Activated naive CD4-positive, alpha-beta T cell treated with anti-CD3 and anti-CD28 coated beads, Interleukin-2, amount 10 ng/mL, durations not matched to agents 7 days and 5 days (primary cell): ENCODE measurements at regions not wholly inside any gene's neighbourhood (a gene's known extent, or its start where the extent isn't known, plus 50 kb on each side); places are given as distances from the start of the nearest gene placed in this dataset.

Source experiments
- CTCF ChIA-PET: fragments of 350-600 bp; sonication (Branson Sonifier 250); formaldehyde crosslinking; loops from one replicate; lab custom pipeline; 2021; ENCODE audit warnings: antibody characterized with exemption; lab: Charles Lee
- DNase-seq: peaks from one replicate; pipeline ENCODE4 v3.0.0-alpha.2; 2020
- H3K27ac Mint-ChIP-seq: one replicate; pipeline ENCODE4 v1.8.0; 2021; ENCODE audit warnings: mild to moderate bottlenecking, moderate library complexity, mixed read lengths
- H3K27me3 Mint-ChIP-seq: one replicate; pipeline ENCODE4 v1.8.0; 2021; ENCODE audit warnings: mild to moderate bottlenecking, mixed read lengths
- H3K36me3 Mint-ChIP-seq: one replicate; pipeline ENCODE4 v1.8.0; 2021; ENCODE audit warnings: mixed read lengths
- H3K4me1 Mint-ChIP-seq: one replicate; pipeline ENCODE4 v1.8.0; 2021; ENCODE audit warnings: mixed read lengths
- H3K4me3 Mint-ChIP-seq: one replicate; pipeline ENCODE4 v1.8.0; 2021; ENCODE audit warnings: mild to moderate bottlenecking, moderate library complexity, mixed read lengths
- H3K9me3 Mint-ChIP-seq: one replicate; pipeline ENCODE4 v1.8.0; 2021; ENCODE audit warnings: mixed read lengths

DNA sequence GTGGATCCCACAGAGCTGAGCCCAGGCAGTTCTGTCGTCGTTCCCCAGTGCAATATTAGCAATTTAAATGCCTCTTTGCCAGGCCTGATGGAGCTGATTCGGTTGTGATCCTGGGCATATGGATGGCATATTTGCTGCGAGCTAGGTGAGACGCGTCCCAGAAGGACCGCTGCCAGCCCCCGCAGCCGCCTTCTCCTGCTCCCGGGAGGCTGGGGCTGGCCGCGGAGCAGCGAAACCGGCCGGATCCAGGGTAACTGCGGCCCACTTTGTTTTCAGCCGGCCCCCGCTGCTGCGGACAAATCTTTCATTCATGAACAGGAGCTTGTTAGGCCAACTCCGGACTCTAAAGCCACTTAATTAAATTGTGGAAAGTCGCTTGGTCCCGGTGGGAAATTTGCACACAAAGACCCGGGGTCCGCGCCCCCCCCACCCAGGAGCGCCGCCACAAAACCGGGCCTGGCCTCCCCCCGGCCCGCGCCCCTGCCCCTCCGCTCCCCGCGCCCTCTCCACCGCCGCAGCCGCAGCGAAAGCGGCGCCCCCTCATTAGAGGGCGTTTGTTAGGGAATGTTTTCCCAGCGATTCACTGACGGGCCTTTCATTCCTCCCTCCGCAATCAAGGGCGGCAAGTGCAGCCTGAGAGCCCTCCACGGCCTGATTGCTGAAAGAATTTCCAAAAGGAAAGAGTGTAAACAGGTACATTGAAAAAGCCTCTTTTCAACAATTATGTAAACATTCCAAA is 383.3 kb downstream of the RRAGC start:
- DNase-seq, result no peak
- peaks cover 2% of the 10 kb centered on the region for H3K9me3 Mint-ChIP-seq
- CTCF ChIA-PET, result no interaction called here
- H3K4me3 Mint-ChIP-seq, result no peak overlapping the region
- H3K27me3 Mint-ChIP-seq, result peaks cover 75% of the 10 kb centered on the region
- H3K27ac Mint-ChIP-seq, result no peak overlapping the region
- peaks cover 14% of the 10 kb centered on the region for H3K4me1 Mint-ChIP-seq
- no peaks in the 10 kb centered on the region for H3K36me3 Mint-ChIP-seq

DNA sequence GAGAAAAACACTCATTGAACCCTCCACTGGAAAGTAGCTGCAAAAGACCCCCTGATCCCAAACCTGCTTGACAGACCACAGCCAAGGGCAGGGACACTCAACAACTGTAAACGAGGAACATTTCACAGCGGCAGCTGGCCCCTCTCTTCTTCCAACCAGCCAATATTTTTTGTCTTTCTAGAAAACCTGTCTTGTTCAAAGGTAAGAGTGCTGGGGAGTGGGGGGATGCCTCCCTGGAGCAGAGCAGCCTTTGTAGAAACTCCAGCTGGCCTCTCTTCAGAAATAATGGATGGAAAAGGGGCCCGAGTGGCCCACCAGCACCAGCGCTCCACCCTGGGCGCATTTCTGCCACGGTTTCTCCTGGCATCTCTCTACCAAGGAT is 384.0 kb downstream of the RRAGC start:
- CTCF ChIA-PET, result no interaction called here
- H3K27ac Mint-ChIP-seq, result no peak overlapping the region
- no peak overlapping the region for H3K4me3 Mint-ChIP-seq
- H3K9me3 Mint-ChIP-seq, result peaks cover 2% of the 10 kb centered on the region
- peaks cover 14% of the 10 kb centered on the region for H3K4me1 Mint-ChIP-seq
- no peak for DNase-seq
- no peaks in the 10 kb centered on the region for H3K36me3 Mint-ChIP-seq
- H3K27me3 Mint-ChIP-seq, result peaks cover 70% of the 10 kb centered on the region

DNA sequence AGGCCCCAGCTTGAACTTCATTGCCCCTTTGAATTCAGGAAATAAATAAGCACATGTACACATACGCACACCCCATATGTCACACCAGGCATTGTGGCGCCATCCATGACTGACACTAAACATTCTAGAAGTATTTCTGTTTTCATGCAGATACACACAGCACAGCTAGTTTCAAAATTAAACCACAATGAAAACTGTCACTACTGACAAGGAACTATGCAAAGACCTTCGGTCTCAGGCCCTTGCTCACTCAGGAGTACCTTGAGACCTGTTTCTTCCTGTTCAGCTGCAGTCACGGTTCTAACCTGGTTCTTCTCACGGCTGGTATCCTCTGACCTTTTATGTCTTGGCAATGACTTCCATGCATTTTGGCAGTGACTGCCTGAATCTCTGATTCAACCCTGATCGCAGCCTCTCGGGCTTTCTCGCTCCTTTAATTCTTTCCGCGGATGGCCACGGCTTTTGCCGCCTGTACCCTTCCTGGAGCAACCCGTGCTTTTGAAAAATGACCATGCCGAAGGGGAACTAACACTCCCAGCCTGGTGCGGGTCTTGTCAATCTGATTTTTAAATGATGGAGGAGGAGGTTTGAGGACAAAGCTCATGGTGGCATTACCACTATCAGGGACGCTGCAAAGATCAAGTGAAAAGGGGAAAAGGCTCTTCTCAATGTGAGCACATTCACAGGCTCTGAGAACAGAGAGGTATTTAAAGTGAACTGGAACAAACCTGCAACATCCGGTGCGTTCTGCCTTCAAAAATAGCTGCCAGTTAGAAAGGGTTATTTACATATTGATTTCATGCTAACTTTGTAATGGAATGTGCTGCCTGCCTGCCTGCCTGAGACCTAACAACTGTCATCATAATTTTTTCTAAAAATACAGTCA is 384.6 kb downstream of the RRAGC start:
- CTCF ChIA-PET, result no interaction called here
- H3K4me3 Mint-ChIP-seq, result peak overlapping the region; percentile 14
- H3K27ac Mint-ChIP-seq, result peak overlapping the region; percentile 38
- peaks cover 64% of the 10 kb centered on the region for H3K27me3 Mint-ChIP-seq
- peaks cover 14% of the 10 kb centered on the region for H3K4me1 Mint-ChIP-seq
- DNase-seq, result peak; percentile 27
- peaks cover 2% of the 10 kb centered on the region for H3K9me3 Mint-ChIP-seq
- H3K36me3 Mint-ChIP-seq, result no peaks in the 10 kb centered on the region

DNA sequence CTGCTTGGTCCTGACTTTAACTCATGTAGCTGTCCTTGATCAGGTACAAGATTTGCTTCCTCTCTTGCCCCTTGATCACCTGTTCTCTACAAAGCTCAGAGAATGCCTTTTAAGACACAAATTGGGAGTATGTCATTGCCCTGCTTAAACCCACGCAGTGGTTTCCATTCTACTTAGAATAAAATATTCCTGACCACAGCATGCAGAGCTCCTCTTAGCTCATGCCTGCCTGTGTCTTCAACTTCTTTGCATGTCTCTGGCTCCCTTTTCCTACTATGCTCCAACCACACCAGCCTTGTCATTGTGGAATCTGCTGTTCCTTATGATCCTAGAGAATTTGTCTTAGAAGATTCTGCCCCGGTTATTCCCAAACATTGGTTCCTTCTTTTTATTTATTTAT is 393.1 kb downstream of the RRAGC start:
- H3K27me3 Mint-ChIP-seq, result peaks cover 32% of the 10 kb centered on the region

DNA sequence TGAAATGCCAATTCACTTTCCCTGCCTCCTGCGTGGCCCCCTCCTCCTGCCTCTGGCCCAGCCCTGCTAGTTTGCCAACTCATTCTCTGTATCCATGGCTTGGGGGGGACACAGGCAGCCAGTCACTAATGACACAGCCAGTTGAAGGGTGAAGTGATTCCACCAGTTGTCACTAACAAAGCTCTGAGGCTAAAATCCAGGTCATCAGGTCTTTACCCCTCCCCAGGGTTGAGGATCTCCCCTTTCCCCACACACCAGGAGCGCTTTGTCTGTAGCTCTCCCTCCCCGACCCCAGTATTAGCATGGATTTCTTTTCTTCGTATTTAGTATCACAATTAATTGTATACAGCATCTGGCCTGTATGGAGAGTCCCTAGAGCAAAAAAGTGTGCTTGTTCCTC is 394.1 kb downstream of the RRAGC start:
- CTCF ChIA-PET, result no interaction called here
- Mint-ChIP-seq H3K27me3 (peaks cover 30% of the 10 kb centered on the region), H3K4me3 (no peak overlapping the region), H3K9me3 (no peaks in the 10 kb centered on the region), H3K4me1 (no peaks in the 10 kb centered on the region), H3K27ac (no peak overlapping the region), H3K36me3 (no peaks in the 10 kb centered on the region)
- no peak for DNase-seq

More for the DNA sequence above, 393.1 kb downstream of the RRAGC start:
- H3K27ac Mint-ChIP-seq, result no peak overlapping the region
- H3K4me3 Mint-ChIP-seq, result no peak overlapping the region
- H3K36me3 Mint-ChIP-seq, result no peaks in the 10 kb centered on the region
- CTCF ChIA-PET, result no interaction called here
- no peaks in the 10 kb centered on the region for H3K9me3 Mint-ChIP-seq
- H3K4me1 Mint-ChIP-seq, result no peaks in the 10 kb centered on the region
- no peak for DNase-seq

DNA sequence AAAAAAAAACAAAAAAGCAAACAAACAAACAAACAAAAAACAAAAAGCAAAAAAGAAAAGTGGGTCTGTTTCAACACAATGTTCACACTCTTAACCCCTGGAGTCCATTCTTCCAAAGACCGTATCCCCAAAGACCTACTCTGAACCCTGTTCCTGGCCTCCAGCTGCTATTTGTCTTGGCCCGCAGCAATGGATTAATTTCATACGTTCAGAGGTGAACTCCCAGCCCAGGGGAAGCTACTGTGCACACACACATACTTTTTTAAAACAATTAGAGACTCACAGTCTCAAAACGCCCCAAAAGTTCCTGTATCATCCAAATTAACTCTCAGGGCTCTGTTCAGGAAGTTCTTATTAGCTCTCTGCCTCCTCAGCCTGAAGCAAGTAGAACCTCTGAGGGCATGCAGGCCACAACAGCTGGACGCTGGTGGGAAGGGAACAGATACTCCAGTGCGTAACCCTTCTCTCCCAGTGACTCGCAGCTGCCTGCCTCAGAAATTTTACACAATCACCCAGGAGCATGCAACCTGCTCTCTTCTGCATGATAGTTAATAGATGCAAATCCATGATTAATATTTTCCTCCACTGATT is 395.4 kb downstream of the RRAGC start:
- CTCF ChIA-PET, result interaction anchor here (0.7 kb wide), 1 partner anchor 395 kb away, joined by 3 read pairs; no protein-coding TSS in a partner anchor
- Mint-ChIP-seq H3K4me3 (no peak overlapping the region), H3K9me3 (no peaks in the 10 kb centered on the region), H3K27ac (no peak overlapping the region), H3K36me3 (no peaks in the 10 kb centered on the region), H3K27me3 (peaks cover 37% of the 10 kb centered on the region), H3K4me1 (no peaks in the 10 kb centered on the region)
- DNase-seq, result no peak

DNA sequence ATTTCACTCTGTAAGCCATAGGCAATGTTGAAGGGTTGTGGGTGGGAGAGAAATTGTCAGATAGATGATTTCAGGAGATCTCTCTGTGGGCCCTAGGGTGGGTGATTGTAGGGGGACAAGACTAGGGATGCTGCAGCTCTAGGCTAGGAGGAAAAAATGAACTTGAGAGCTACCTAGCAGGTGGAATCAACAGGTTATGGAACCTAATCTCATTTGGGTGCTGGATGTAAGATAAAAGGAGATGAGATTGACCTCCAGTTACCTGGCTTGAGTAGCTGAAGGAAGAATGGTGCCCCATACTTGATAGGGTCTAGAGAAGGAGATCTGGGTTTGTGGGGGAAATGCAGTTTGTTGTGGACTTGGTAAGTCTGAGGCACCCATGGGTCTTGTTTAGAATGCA is 396.5 kb downstream of the RRAGC start:
- Mint-ChIP-seq H3K9me3 (no peaks in the 10 kb centered on the region), H3K36me3 (no peaks in the 10 kb centered on the region), H3K27ac (no peak overlapping the region), H3K4me3 (no peak overlapping the region), H3K4me1 (no peaks in the 10 kb centered on the region), H3K27me3 (peaks cover 35% of the 10 kb centered on the region)
- CTCF ChIA-PET, result interaction anchor here (1.2 kb wide), 1 partner anchor 311 kb away, joined by 4 read pairs; no protein-coding TSS in a partner anchor
- DNase-seq, result no peak

DNA sequence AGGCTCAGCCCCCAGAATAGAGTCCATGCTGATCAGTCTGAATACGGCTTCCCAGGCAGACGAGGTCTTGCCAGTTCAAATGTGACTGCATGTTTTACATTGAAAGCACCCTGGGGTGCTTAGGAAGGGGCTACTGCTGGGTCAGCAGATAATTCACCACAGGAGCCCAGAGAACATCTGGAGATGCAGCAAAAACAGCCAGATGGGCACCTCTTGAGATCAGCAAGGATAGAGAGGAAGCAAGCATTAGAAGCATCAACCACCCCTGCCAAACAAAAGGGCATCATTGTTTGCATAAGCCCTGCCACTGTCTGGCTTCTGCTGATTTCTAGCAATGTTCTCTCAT is 403.1 kb downstream of the RRAGC start:
- Mint-ChIP-seq H3K36me3 (no peaks in the 10 kb centered on the region), H3K27me3 (peaks cover 29% of the 10 kb centered on the region), H3K4me3 (no peak overlapping the region), H3K4me1 (no peaks in the 10 kb centered on the region), H3K27ac (no peak overlapping the region), H3K9me3 (no peaks in the 10 kb centered on the region)
- CTCF ChIA-PET, result no interaction called here
- DNase-seq, result no peak

DNA sequence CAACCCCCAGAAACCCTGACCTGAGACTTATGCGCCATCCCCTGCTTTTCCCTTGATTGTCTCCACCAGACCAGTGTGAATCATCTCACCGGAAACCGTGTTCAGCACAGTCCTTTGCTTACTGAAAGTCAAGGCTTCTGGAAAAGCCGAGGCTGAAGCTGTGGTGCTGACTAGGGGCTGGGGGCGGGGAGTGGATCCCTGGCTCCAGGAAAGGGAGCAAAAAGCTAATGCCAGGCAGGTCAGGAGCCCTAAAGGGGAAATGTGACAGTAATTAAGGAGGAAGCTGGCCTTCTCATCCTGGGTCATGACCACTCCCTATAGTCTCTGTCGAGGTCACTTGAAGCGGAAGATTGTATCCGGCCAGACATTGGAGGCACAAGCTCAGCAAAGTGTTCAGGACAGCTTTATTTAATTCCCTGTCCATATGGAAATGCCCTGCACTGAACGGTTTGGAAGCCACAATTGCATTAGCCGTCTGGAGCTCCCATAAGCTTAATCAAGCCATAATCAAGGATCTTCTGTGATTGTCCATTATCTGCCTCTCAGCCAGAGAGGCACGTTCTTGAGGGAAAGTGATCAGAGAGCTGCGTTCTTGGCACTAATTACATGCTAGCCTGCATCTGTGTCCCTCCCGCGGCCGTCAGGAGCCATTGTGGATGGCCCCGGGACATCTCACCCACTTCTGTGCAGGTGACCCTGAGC is 403.6 kb downstream of the RRAGC start:
- CTCF ChIA-PET, result no interaction called here
- no peaks in the 10 kb centered on the region for H3K36me3 Mint-ChIP-seq
- no peak overlapping the region for H3K27ac Mint-ChIP-seq
- H3K4me1 Mint-ChIP-seq, result no peaks in the 10 kb centered on the region
- no peak for DNase-seq
- H3K9me3 Mint-ChIP-seq, result no peaks in the 10 kb centered on the region
- no peak overlapping the region for H3K4me3 Mint-ChIP-seq
- peaks cover 29% of the 10 kb centered on the region for H3K27me3 Mint-ChIP-seq

DNA sequence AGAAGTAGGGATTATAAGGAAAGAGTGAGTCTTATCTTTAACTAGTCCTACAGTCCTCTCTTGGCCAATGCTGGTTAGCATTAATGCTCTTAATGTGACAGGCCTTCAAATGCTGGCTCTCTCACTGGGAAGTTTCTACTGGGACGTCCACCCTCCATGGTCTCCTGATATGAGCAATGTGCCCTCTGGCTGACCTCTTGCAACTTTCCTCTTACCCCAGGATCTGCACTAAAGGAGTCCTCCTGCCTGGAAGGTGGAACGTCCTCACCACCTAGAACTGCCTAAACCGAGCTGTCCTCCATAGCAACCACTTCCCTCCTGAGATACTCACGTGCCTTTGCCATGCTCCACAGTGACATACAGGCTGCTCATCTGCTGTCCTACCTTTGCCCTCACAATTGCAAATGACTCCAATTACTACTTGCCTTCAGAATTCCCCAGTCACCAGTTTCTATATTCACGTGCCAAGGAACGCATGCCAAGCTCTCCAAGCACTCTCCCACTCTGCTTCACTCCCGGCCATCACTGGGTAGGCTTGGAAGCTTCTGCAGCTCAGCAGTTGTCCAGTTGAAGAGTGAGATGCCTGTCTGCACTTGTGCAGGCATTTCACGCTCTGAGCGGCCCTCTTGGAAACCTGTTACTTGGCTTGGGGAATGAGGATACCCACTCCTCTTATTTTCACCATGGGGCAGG is 404.7 kb downstream of the RRAGC start:
- no peaks in the 10 kb centered on the region for H3K36me3 Mint-ChIP-seq
- no peaks in the 10 kb centered on the region for H3K4me1 Mint-ChIP-seq
- H3K9me3 Mint-ChIP-seq, result no peaks in the 10 kb centered on the region
- H3K4me3 Mint-ChIP-seq, result no peak overlapping the region
- DNase-seq, result no peak
- H3K27ac Mint-ChIP-seq, result no peak overlapping the region
- CTCF ChIA-PET, result no interaction called here
- H3K27me3 Mint-ChIP-seq, result peaks cover 26% of the 10 kb centered on the region

DNA sequence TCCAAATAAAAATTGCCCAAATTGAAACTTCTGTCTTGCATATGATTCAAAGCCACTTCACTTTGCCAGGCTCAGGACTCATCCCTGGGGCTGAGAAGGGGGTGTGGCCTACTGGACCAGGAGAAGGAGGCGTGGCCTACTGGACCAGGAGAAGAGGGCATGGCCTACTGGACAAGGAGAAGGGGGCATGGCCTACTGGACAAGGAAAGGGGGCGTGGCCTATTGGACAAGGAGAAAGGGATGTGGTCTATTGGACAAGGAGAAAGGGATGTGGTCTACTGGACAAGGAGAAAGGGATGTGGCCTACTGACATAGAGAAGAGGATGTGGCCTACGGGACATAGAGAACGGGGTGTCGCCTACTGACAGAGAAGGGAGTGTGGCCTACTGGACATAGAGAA is 405.3 kb downstream of the RRAGC start:
- Mint-ChIP-seq H3K27ac (no peak overlapping the region), H3K27me3 (peaks cover 20% of the 10 kb centered on the region), H3K4me3 (no peak overlapping the region), H3K4me1 (no peaks in the 10 kb centered on the region), H3K9me3 (no peaks in the 10 kb centered on the region), H3K36me3 (no peaks in the 10 kb centered on the region)
- no peak for DNase-seq
- CTCF ChIA-PET, result no interaction called here

DNA sequence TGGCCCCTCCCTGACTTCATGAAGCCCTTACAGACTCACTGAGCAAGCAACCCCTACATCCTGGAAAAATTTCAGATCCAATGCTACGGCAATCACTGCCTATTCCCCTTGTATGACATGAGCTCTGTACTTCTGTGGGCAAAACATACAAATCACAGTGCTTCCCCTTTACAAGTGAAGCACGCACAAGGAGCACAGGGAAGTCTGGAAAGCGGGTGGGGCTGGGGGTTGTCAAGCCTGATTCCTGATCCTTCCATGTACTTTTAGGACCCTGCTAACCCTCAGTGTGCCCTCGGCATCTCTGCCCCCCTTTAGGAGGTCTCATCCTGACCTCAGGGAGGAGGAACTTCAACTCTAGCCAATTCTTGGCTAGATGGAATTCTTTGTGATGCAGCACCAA is 405.7 kb upstream of the POU3F1 start:
- DNase-seq, result no peak
- Mint-ChIP-seq H3K36me3 (no peaks in the 10 kb centered on the region), H3K27ac (no peak overlapping the region), H3K27me3 (peaks cover 16% of the 10 kb centered on the region), H3K4me1 (no peaks in the 10 kb centered on the region), H3K4me3 (no peak overlapping the region), H3K9me3 (no peaks in the 10 kb centered on the region)
- CTCF ChIA-PET, result no interaction called here

DNA sequence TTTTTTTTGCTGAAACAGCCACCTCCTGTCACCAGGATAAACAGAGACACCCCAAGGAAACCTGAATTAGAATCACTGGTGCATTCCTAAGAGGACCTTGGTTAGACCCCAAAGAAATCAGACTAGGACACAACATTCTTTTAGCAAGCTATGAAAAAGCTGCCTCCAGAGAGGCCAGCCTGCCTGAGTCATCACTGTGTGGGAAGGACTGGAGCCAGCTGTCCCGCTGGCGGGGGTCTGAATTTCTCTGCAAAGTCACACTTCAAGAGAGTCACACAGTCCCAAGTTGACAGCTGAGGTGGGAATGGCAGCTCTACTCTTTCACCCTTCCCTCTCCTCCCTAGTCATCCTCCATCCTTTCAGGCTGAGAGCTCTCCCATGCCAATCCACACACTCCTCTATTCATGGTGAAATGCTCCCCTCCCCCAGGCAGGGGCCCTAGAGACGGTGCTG is 405.0 kb upstream of the POU3F1 start:
- DNase-seq, result no peak
- Mint-ChIP-seq H3K9me3 (no peaks in the 10 kb centered on the region), H3K36me3 (no peaks in the 10 kb centered on the region), H3K27me3 (peaks cover 14% of the 10 kb centered on the region), H3K4me3 (no peak overlapping the region), H3K4me1 (no peaks in the 10 kb centered on the region), H3K27ac (no peak overlapping the region)
- CTCF ChIA-PET, result no interaction called here

DNA sequence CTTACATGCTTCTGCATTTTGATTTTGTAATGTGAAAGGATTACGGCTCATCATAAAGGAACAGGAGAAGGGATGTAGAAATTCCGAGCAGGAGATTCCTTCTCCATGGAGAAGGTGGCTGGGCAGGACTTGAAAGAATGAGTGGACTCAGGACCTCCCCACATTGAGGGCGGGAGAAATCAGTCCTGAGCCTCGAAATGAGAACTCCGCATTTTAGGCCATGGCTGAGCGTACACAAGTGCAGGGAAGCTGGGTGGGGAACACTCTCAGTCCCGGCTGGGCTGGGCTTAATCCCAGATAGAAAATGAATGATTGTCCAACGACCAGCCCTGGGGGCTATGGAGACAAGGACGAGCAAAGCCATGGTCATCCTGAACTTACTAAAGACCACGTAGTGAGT is 402.3 kb upstream of the POU3F1 start:
- H3K36me3 Mint-ChIP-seq, result no peaks in the 10 kb centered on the region
- H3K4me1 Mint-ChIP-seq, result no peaks in the 10 kb centered on the region
- DNase-seq, result no peak

More for the DNA sequence above, 402.3 kb upstream of the POU3F1 start:
- Mint-ChIP-seq H3K9me3 (no peaks in the 10 kb centered on the region), H3K27ac (no peak overlapping the region), H3K4me3 (no peak overlapping the region), H3K27me3 (peaks cover 10% of the 10 kb centered on the region)
- CTCF ChIA-PET, result no interaction called here
